ENCODE measurements at regions not wholly inside any gene's neighbourhood (a gene's known extent, or its start where the extent isn't known, plus 50 kb on each side); places are given as distances from the start of the nearest gene placed in this dataset.
"Not testable (repeated sequence)": the region's sequence is repeated elsewhere in the genome, so short reads cannot be mapped to it uniquely, and the experiment has no call there.

- no peak for DNase-seq (ENCODE audit: low read depth in 3 of 3, low spot score in 2 of 3)
Observed at GRCh38 chr17:71480099-71480498, 640.7 kb upstream of the SOX9 start.

- DNase-seq (ENCODE audit: low read depth in 3 of 3, low spot score in 2 of 3) = no peak
Observed at GRCh38 chr17:71482625-71483024, 638.2 kb upstream of the SOX9 start.

GRCh38 chr17:71484546-71484945 is 636.3 kb upstream of the SOX9 start:
- no peak for DNase-seq (ENCODE audit: low read depth in 3 of 3, low spot score in 2 of 3)

- no peak for DNase-seq (ENCODE audit: low read depth in 3 of 3, low spot score in 2 of 3)
Observed at GRCh38 chr17:71485426-71485825, 635.4 kb upstream of the SOX9 start.

DNA sequence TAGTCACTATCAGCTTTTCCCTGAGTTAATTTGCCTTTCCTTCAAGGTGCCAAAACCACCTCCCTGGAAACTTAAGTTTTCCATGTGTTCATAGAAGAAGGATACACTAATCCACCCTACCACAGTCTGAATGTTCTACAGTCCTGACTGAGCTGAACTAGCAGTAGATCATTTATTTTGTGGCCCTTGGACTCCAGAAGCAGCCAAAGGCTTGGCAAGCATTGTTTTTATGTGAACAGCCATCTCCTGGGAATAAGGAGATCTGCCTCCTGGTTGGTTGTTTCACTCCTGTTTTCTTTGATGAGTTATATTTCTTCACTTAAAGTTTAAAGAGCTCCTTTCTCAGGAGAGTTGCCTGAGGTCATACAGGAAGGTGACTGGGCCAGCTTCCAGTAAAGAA is 634.6 kb upstream of the SOX9 start:
- no peak for DNase-seq (ENCODE audit: low read depth in 3 of 3, low spot score in 2 of 3)

DNA sequence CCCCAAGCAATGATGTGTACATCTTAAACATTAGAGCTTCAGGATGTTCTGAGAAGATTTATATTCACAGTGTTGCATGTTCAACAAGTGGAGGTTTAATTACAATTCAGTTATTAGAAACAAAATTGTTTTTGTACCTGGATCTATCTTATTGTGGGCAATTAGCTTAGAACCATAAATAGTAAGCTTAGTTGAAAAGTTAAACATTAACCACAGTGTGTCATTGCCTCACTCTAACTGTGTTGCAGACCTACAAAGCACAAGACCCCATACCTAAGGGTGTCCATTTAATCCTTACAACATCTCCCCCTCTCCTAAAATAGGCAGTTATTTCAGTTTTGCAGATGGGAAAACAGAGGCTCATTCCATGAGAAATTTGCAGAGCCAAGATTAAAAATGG is 632.0 kb upstream of the SOX9 start:
- no peak for DNase-seq (ENCODE audit: low read depth in 3 of 3, low spot score in 2 of 3)

DNA sequence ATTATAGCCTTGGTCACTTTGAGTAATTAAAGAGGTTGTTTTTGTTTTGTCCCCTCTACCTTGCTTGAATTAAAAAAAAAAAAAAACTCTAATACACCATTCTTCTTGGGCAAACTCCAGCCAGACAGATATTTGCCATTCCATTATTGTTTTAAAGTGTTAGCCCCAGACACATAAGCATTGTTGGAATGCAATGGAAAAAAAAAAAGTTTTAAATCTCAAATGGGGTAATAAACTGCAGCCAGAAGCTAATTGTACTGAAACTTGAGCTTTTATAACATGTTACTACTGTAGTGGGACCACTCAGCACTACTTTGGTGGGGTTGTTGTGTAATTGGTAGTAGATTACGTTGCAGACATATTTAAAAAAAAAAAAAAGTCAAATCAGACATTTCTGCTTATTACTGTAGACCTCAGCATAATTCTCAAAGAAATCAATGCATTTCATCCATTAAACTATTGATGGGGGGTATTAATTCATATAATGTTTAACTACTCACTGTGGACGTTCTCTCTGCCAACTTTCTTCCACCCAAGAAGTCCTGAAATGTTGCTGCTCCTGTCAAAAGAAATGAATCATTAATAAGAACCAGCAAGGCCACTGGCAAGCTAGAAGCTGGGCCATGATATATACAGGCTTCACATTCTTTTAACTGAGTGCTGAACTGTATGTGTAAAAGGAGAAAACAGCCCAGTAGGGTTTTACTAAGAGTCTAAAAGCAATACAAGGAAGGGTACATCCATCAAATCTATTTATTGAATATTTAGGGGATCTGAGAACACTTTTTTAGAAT is 626.6 kb upstream of the SOX9 start:
- DNase-seq (ENCODE audit: low read depth in 3 of 3, low spot score in 2 of 3) = no peak

GRCh38 chr17:71495420-71495819 is 625.4 kb upstream of the SOX9 start:
- DNase-seq (ENCODE audit: low read depth in 3 of 3, low spot score in 2 of 3) = no peak

- no peak for DNase-seq (ENCODE audit: low read depth in 3 of 3, low spot score in 2 of 3)
Observed at GRCh38 chr17:71496552-71496951, 624.3 kb upstream of the SOX9 start.

- DNase-seq (ENCODE audit: low read depth in 3 of 3, low spot score in 2 of 3) = no peak
Observed at GRCh38 chr17:71500761-71501555, 619.9 kb upstream of the SOX9 start.

DNA sequence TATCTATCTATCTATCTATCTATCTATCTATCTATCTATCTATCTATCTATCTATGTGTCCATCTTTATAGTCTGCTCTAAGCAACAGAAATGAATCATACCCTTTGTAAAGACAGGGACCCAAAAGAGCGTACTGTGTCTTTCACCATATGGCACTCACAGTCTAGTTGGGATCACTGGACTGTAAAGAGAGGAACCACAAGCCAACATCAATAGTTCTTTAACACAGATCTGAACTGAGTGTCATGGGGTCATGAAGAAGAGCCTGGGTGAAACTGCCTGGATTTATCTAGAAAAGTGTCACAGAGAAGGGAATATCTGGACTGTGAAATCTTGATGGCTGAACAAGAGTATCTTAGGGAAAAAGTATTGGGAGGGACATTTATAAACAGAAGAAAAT is 619.1 kb upstream of the SOX9 start:
- DNase-seq (ENCODE audit: low read depth in 3 of 3, low spot score in 2 of 3) = no peak

GRCh38 chr17:71502443-71502842 is 618.4 kb upstream of the SOX9 start:
- no peak for DNase-seq (ENCODE audit: low read depth in 3 of 3, low spot score in 2 of 3)

GRCh38 chr17:71503710-71504465 is 616.9 kb upstream of the SOX9 start:
- no peak for DNase-seq (ENCODE audit: low read depth in 3 of 3, low spot score in 2 of 3)

GRCh38 chr17:71505200-71505599 is 615.6 kb upstream of the SOX9 start:
- DNase-seq (ENCODE audit: low read depth in 3 of 3, low spot score in 2 of 3) = no peak

DNA sequence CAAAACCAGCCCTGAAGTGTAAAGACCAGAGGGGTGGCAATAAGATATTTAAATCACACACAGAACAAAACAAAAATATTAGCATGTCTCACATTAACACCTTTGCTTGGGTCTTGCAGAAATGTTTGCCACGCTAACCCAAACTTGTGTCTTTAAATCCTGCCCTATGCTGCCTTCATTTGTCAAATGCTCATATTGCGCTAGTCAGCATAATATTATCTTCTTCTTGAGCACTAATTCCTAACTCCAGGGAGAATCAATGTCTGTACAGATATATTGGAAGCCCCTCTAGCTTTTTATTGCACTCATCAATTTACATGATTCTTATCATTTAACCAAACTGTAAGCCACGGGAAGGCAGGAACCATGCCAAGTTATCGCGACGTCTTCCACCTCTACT is 614.8 kb upstream of the SOX9 start:
- no peak for DNase-seq (ENCODE audit: low read depth in 3 of 3, low spot score in 2 of 3)

DNA sequence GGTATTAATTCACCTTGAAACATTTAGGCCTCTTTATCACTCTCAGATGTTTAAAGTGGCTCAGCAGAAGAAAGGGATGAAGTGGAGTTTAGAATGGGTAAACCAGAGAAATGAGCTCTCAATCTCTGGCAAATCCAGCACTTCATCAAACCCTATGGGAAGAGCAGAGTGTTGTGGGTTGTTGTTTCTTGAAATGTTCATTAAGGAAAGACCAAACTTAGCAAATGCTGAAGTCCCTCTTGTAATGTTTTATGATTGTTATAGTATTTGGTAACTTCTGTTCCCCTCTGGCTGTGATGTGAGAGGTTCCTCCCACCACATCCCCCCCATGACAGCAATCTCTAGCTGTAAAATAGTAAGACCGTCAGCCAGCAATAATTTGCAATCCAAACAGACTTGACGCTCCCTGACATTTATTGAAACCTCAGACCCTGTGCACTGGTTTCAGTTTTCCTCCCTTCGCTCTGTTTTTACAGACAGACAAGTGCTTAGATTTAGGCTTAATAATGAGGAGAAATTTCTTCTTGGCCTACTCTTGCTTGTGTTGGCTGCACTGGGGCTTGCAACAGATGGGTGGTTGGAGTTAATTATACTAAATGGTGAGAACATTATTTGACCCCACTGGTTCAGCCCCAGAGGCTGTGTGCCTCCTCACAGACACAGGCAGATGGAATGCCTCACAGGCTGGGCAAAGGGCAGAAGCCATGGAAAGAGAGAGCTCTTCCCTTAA is 609.4 kb upstream of the SOX9 start:
- DNase-seq (ENCODE audit: low read depth in 3 of 3, low spot score in 2 of 3) = peak; percentile 39 to 45 (median 44)

DNA sequence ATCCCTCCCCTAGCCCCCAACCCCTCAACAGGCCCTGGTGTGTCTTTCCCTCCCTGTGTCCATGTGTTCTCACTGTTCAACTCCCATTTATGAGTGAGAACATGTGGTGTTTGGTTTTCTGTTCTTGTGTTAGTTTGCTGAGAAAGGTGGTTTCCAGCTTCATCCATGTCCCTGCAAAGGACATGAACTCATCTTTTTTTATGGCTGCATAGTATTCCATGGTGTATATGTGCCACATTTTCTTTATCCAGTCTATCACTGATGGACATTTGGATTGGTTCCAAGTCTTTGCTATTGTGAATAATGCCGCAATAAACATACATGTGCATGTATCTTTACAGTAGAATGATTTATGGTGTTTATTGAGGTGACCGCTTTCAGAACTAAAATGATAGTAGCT is 607.1 kb upstream of the SOX9 start:
- not testable (repeated sequence) for DNase-seq (ENCODE audit: low read depth in 3 of 3, low spot score in 2 of 3)

DNA sequence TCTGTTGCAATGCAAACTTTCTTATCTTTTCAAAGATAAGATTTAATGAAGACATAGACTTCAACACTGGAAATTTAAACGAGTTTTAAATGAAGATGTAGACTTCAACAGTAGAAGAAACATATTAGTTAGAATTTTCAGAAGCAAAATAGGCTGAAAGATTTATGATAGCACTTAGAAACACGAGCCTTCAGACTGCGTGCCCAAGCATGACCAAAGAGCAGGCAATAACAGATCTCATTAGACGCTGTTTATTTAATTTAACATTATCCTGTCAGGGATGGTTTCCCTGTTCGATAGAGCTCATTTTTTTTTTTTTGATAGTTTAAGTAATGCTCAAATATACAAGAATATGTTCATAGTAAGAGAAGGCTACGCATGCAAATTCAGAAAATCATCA is 604.7 kb upstream of the SOX9 start:
- peak in 1 of 3 donors; percentile 23 for DNase-seq (ENCODE audit: low read depth in 3 of 3, low spot score in 2 of 3)

DNA sequence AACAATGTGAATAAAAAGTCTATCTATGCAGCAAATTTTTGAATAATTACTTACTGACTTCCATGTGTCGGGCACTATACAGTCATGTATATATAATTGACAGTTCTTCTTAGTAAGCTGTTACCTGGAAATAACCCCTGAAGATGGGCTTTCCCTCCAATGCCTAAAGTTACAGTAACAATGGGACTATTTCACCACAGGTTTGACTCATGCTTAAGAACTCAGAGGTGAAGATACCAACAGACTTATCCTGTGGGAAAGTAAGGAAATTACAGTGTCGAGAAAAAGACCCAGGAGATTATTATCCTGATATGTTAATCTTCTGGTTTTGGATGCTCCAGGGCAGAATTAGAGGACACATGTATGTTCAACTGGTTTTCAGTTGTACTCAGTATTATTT is 601.5 kb upstream of the SOX9 start:
- DNase-seq (ENCODE audit: low read depth in 3 of 3, low spot score in 2 of 3) = no peak

GRCh38 chr17:71521724-71522123 is 599.1 kb upstream of the SOX9 start:
- no peak for DNase-seq (ENCODE audit: low read depth in 3 of 3, low spot score in 2 of 3)

DNA sequence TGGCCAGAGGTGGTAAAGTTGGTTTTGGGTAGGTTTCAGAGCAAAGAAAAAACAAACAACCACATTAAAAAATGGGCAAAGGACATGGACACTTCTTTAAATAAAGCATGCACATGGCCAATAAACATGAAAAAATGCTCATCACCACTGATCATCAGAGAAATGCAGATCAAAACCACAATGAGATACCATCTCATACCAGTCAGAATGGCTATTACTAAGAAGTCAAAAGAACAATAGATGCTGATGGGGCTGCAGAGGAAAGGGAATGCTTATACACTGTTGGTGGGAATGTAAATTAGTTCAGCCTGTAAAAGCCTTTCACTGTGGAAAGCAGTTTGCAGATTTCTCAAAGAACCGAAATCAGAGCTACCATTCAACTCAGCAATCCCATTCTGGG is 598.4 kb upstream of the SOX9 start:
- no peak for DNase-seq (ENCODE audit: low read depth in 3 of 3, low spot score in 2 of 3)
